ENCODE measurements at regions not wholly inside any gene's neighbourhood (a gene's known extent, or its start where the extent isn't known, plus 50 kb on each side); places are given as distances from the start of the nearest gene placed in this dataset.

GRCh38 chr5:121780406-121780805 lies 71.3 kb upstream of the FTMT start:
- ChIA-PET CTCF (no interaction called here), POLR2A (no interaction called here)
- Histone ChIP-seq H3K27ac (ENCODE audit: extremely low read depth, low read depth, low read length) (no peak overlapping the region), H3K9me3 (ENCODE audit: control insufficient read depth, insufficient read depth, low read depth, low read length) (no peaks in the 10 kb centered on the region), H3K4me1 (ENCODE audit: control insufficient read depth, insufficient read depth, low read length) (no peaks in the 10 kb centered on the region), H3K36me3 (ENCODE audit: control insufficient read depth in 2 of 2, insufficient read depth in 1 of 2, low read length in 2 of 2) (no peaks in the 10 kb centered on the region), H3K4me3 (ENCODE audit: low read depth, low read length) (no peak overlapping the region)
- TF ChIP-seq ZNF48 (tag by site-specific recombination; IDR thresholded peaks at IDR 0.05), result no peak
- no peak for TF ChIP-seq KLF7 (tag by site-specific recombination; IDR thresholded peaks at IDR 0.05; ENCODE audit: borderline replicate concordance)
- TF ChIP-seq ZNF133 (tag by site-specific recombination; IDR thresholded peaks at IDR 0.05), result no peak
- no peak for TF ChIP-seq ZNF692 (tag by site-specific recombination; IDR thresholded peaks at IDR 0.05)
- no peak for TF ChIP-seq ZNF26 (tag by site-specific recombination; IDR thresholded peaks at IDR 0.05)
- TF ChIP-seq ZNF623 (tag by site-specific recombination; IDR thresholded peaks at IDR 0.05), result no peak
- TF ChIP-seq CTCF (tag by site-specific recombination; IDR thresholded peaks at IDR 0.05), result no peak
- TF ChIP-seq ZNF645 (tag by site-specific recombination; IDR thresholded peaks at IDR 0.05), result no peak
- no peak for TF ChIP-seq PRDM2 (tag by site-specific recombination; IDR thresholded peaks at IDR 0.05; ENCODE audit: borderline replicate concordance)
- no peak for TF ChIP-seq ZNF747 (tag by site-specific recombination; IDR thresholded peaks at IDR 0.05)
- no peak for TF ChIP-seq ZSCAN30 (tag by site-specific recombination; IDR thresholded peaks at IDR 0.05)
- TF ChIP-seq ZNF518A (tag by site-specific recombination; conservative IDR thresholded peaks at IDR 0.05; ENCODE audit: low read depth), result no peak
